ENCODE measurements at regions not wholly inside any gene's neighbourhood (a gene's known extent, or its start where the extent isn't known, plus 50 kb on each side); places are given as distances from the start of the nearest gene placed in this dataset.

DNA sequence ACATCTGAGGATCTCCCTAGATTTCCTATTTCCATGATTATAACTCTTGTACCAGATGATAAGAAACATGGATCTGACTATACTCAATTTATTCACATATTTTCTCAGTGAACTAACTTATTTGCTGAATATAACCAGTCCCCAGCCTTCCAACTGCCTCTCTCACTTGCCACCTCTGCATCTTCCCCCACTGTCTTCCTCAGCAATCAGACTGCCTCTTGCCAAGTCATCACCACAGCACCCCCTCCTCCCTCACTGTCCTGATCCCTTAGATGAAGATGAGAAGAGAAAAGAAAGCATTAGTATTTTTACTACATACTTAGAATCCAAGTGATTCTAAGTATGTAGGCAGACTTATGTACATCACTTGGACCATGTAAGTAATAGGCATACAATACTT, 71.9 kb downstream of the GTPBP8 start:
- TF ChIP-seq, protein P1, sequence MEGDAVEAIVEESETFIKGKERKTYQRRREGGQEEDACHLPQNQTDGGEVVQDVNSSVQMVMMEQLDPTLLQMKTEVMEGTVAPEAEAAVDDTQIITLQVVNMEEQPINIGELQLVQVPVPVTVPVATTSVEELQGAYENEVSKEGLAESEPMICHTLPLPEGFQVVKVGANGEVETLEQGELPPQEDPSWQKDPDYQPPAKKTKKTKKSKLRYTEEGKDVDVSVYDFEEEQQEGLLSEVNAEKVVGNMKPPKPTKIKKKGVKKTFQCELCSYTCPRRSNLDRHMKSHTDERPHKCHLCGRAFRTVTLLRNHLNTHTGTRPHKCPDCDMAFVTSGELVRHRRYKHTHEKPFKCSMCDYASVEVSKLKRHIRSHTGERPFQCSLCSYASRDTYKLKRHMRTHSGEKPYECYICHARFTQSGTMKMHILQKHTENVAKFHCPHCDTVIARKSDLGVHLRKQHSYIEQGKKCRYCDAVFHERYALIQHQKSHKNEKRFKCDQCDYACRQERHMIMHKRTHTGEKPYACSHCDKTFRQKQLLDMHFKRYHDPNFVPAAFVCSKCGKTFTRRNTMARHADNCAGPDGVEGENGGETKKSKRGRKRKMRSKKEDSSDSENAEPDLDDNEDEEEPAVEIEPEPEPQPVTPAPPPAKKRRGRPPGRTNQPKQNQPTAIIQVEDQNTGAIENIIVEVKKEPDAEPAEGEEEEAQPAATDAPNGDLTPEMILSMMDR (IDR thresholded peaks at IDR 0.05): no peak
- no peak for TF ChIP-seq POLR2A (IDR thresholded peaks at IDR 0.05)

Data from esophagus squamous epithelium (tissue), 4 donors.